IMR-90 (cell line): ENCODE measurements at regions not wholly inside any gene's neighbourhood (a gene's known extent, or its start where the extent isn't known, plus 50 kb on each side); places are given as distances from the start of the nearest gene placed in this dataset.

Experiments used
- ATAC-seq: fragments of 200-7000 bp; cut with Tn5 transposase; 2 replicates; pipeline ENCODE4 v1.9.1; 2020; ENCODE audit warnings: low read depth, mild to moderate bottlenecking, moderate library complexity
- BruUV-seq: library from RNA; stranded (reverse); fragments of 400-500 nt; replicated peaks from 2 replicates; lab custom pipeline; 2021; lab: Mats Ljungman, UMichigan
- CTCF ChIA-PET: fragments of 300-600 bp; formaldehyde crosslinking; extraction: SDS; loops from one replicate; lab custom pipeline; 2021; ENCODE audit warnings: antibody characterized with exemption; lab: Yijun Ruan, JAX
- POLR2A ChIA-PET: fragments of 300-600 bp; sonication (Branson Sonifier 250); formaldehyde crosslinking; loops from one replicate; lab custom pipeline; 2022; ENCODE audit warnings: antibody characterized with exemption; ENCODE audit not compliant: unreplicated experiment; lab: Charles Lee
- DNase-seq: peaks from one replicate; pipeline ENCODE4 v3.0.0; 2013
- H2AFZ ChIP-seq: replicated peaks from 2 replicates; pipeline ENCODE3; 2013; ENCODE audit warnings: low read length, mild to moderate bottlenecking; ENCODE audit not compliant: poor library complexity
- H2AK5ac ChIP-seq: 2 replicates; pipeline ENCODE4 v1.6.1; 2013; ENCODE audit warnings: low read depth, low read length, inconsistent platforms
- H2AK9ac ChIP-seq: replicated peaks from 2 replicates; pipeline ENCODE3; 2013; ENCODE audit warnings: mild to moderate bottlenecking, low read depth, low read length, moderate library complexity; ENCODE audit not compliant: poor library complexity
- H2BK120ac ChIP-seq: 2 replicates; pipeline ENCODE4 v1.6.1; 2013; ENCODE audit warnings: low read depth, low read length, inconsistent platforms
- H2BK15ac ChIP-seq: 3 replicates; pipeline ENCODE4 v1.6.1; 2013; ENCODE audit warnings: low read depth, low read length, inconsistent platforms
- H2BK20ac ChIP-seq: 2 replicates; pipeline ENCODE4 v1.6.1; 2013; ENCODE audit warnings: low read depth, mild to moderate bottlenecking, inconsistent platforms, low read length, moderate library complexity
- H2BK5ac ChIP-seq: 2 replicates; pipeline ENCODE4 v1.6.1; 2013; ENCODE audit warnings: mild to moderate bottlenecking, low read depth, low read length, inconsistent platforms; ENCODE audit not compliant: poor library complexity, severe bottlenecking
- H3K14ac ChIP-seq: replicated peaks from 2 replicates; pipeline ENCODE4 v1.6.1; 2013; ENCODE audit warnings: low read depth, low read length, inconsistent platforms
- H3K18ac ChIP-seq: 2 replicates; pipeline ENCODE4 v1.6.1; 2013; ENCODE audit warnings: low read depth, low read length, control low read depth
- H3K23ac ChIP-seq: 2 replicates; pipeline ENCODE4 v1.6.1; 2013; ENCODE audit warnings: low read depth, low read length, inconsistent platforms
- H3K27ac ChIP-seq: 2 replicates; pipeline ENCODE4 v1.5.1; 2013; ENCODE audit warnings: mild to moderate bottlenecking, control low read depth, low read length; ENCODE audit not compliant: insufficient read depth
- H3K27me3 ChIP-seq: 2 replicates; pipeline ENCODE4 v1.6.1; 2013; ENCODE audit warnings: low read length; ENCODE audit not compliant: control insufficient read depth, insufficient read depth
- H3K36me3 ChIP-seq: 2 replicates; pipeline ENCODE4 v1.6.1; 2013; ENCODE audit warnings: low read length, mixed read lengths; ENCODE audit not compliant: control insufficient read depth, insufficient read depth
- H3K4ac ChIP-seq: 2 replicates; pipeline ENCODE4 v1.6.1; 2013; ENCODE audit warnings: low read depth, low read length, inconsistent platforms
- H3K4me1 ChIP-seq: 2 replicates; pipeline ENCODE4 v1.6.1; 2013; ENCODE audit warnings: low read length, mixed read lengths; ENCODE audit not compliant: control insufficient read depth, insufficient read depth
- H3K4me2 ChIP-seq: 2 replicates; pipeline ENCODE4 v1.6.1; 2013; ENCODE audit warnings: low read depth, mild to moderate bottlenecking, control low read depth, low read length, moderate library complexity
- H3K4me3 ChIP-seq: 2 replicates; pipeline ENCODE4 v1.5.1; 2013; ENCODE audit warnings: low read depth, mild to moderate bottlenecking, control low read depth, low read length, moderate library complexity; ENCODE audit not compliant: insufficient read depth
- H3K56ac ChIP-seq: 2 replicates; pipeline ENCODE4 v1.6.1; 2013; ENCODE audit warnings: low read length, inconsistent platforms; ENCODE audit not compliant: insufficient read depth; ENCODE audit errors: extremely low read depth
- H3K79me1 ChIP-seq, 2 experiments: 2 replicates each; pipeline ENCODE4 v1.6.1; 2013; ENCODE audit warnings: low read length in 2 of 2, inconsistent platforms in 1 of 2, low read depth in 1 of 2
- H3K9ac ChIP-seq: 2 replicates; pipeline ENCODE4 v1.6.1; 2013; ENCODE audit warnings: low read depth, low read length, control low read depth
- H3K9me1 ChIP-seq: 2 replicates; pipeline ENCODE4 v1.6.1; 2013; ENCODE audit warnings: low read length, inconsistent platforms; ENCODE audit not compliant: insufficient read depth
- H3K9me3 ChIP-seq: 2 replicates; pipeline ENCODE4 v1.6.1; 2013; ENCODE audit warnings: low read length; ENCODE audit not compliant: control insufficient read depth, insufficient read depth
- H4K20me1 ChIP-seq: 2 replicates; pipeline ENCODE4 v1.6.1; 2013; ENCODE audit warnings: low read length, inconsistent platforms; ENCODE audit not compliant: insufficient read depth
- H4K5ac ChIP-seq: 2 replicates; pipeline ENCODE4 v1.6.1; 2013; ENCODE audit warnings: mild to moderate bottlenecking, low read depth, low read length, control low read depth
- H4K8ac ChIP-seq, 2 experiments: 2 replicates each; pipeline ENCODE4 v1.6.1; 2013; ENCODE audit warnings: low read depth in 2 of 2, low read length in 2 of 2, control low read depth in 1 of 2, inconsistent platforms in 1 of 2
- H4K91ac ChIP-seq: 2 replicates; pipeline ENCODE4 v1.6.1; 2013; ENCODE audit warnings: low read depth, low read length, inconsistent platforms; ENCODE audit not compliant: insufficient read depth
- CHD1 ChIP-seq: IDR thresholded peaks from 2 replicates; pipeline ENCODE4 v1.6.1; 2012; ENCODE audit warnings: low read depth, low read length, improper control_type of control experiment
- MAFK ChIP-seq: IDR thresholded peaks from 2 replicates; pipeline ENCODE4 v1.6.1; 2012; ENCODE audit warnings: low read depth, low read length, improper control_type of control experiment
- MAZ ChIP-seq: IDR thresholded peaks from 2 replicates; pipeline ENCODE4 v1.6.1; 2012; ENCODE audit warnings: low read depth, mild to moderate bottlenecking, low read length, improper control_type of control experiment, moderate library complexity, borderline replicate concordance
- MXI1 ChIP-seq: IDR thresholded peaks from 2 replicates; pipeline ENCODE4 v1.6.1; 2012; ENCODE audit warnings: low read depth, mild to moderate bottlenecking, low read length, moderate library complexity, borderline replicate concordance
- RAD21 ChIP-seq: IDR thresholded peaks from 2 replicates; pipeline ENCODE4 v1.6.1; 2012; ENCODE audit warnings: low read length, improper control_type of control experiment
- RFX5 ChIP-seq: IDR thresholded peaks from 2 replicates; pipeline ENCODE4 v1.8.0; 2012; ENCODE audit warnings: low read depth, mild to moderate bottlenecking, low read length, moderate library complexity
- WGBS, 2 experiments: methylation state at CpG; one replicate each; pipeline versions ENCODE4 v1.1.5 to v1.1.7; 2013; ENCODE audit warnings: missing lambda C conversion rate in 2 of 2; ENCODE audit not compliant: insufficient read length in 1 of 2; ENCODE audit errors: extremely low coverage in 2 of 2; 5-methylcytosine and 5-hydroxymethylcytosine counted together
- dilution Hi-C: fragments of 300-500 bp; cut with HindIII; formaldehyde crosslinking; loops from one replicate; pipeline ENCODE4 v1.14.3; 2018; ENCODE audit warnings: low sequenced_read_pairs; ENCODE audit not compliant: unreplicated experiment
- in situ Hi-C: fragments of 300-500 bp; cut with MboI; formaldehyde crosslinking; loops from 3 replicates; pipeline ENCODE4 v1.14.3; 2019; ENCODE audit warnings: low sequenced_read_pairs, inconsistent platforms, mixed read lengths
- intact Hi-C: fragments of 100-400 bp; cut with micrococcal nuclease; formaldehyde crosslinking; loops from 2 replicates; pipeline ENCODE4 v1.10.0; 2022
- TF ChIP-seq, protein P1 (sequence below): fragments of 150-350 bp; IDR thresholded peaks from 2 replicates; pipeline ENCODE4 v1.6.1; 2016; ENCODE audit warnings: low read depth, mild to moderate bottlenecking, low read length, moderate library complexity, borderline replicate concordance
- TF ChIP-seq, protein P2 (sequence below): conservative IDR thresholded peaks from 2 replicates; pipeline ENCODE4 v1.5.1; 2012; ENCODE audit warnings: mild to moderate bottlenecking, low read depth, low read length, improper control_type of control experiment

DNA sequence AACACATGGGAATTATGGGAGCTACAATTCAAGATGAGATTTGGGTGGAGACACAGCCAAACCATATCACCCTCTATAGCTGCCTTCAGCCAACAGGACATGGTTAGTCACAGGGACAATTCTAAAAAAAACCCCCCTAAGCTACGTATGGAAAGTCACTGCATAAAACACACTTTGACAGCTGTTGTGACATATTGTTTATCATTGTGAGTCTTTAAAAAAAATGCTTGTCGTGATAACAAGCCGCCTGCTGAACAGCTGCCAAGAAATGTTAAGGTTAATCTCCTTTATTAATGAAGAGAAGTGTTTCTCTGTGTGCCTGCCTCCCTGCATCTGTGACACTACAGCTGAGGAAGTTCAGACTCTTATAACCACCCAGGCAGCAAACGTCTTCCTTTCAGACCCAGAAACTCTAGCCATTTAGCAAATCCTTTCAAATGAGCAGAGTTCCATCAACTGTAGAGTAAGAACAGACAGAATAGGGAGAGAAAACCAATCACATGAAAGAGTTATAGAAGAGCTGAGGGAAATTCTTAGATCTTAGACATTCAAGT lies 1459.6 kb upstream of the TMEM132C start:
- H3K36me3 ChIP-seq, result no peaks in the 10 kb centered on the region
- no peak overlapping the region for H2BK20ac ChIP-seq
- no peaks in the 10 kb centered on the region for H3K27me3 ChIP-seq
- DNase-seq (no peak), ATAC-seq (no peak)
- no peak overlapping the region for H2AK5ac ChIP-seq
- no peak for TF ChIP-seq MAZ
- TF ChIP-seq MAFK, result no peak
- TF ChIP-seq, protein P1, sequence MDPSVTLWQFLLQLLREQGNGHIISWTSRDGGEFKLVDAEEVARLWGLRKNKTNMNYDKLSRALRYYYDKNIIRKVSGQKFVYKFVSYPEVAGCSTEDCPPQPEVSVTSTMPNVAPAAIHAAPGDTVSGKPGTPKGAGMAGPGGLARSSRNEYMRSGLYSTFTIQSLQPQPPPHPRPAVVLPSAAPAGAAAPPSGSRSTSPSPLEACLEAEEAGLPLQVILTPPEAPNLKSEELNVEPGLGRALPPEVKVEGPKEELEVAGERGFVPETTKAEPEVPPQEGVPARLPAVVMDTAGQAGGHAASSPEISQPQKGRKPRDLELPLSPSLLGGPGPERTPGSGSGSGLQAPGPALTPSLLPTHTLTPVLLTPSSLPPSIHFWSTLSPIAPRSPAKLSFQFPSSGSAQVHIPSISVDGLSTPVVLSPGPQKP, result no peak
- TF ChIP-seq, protein P2, sequence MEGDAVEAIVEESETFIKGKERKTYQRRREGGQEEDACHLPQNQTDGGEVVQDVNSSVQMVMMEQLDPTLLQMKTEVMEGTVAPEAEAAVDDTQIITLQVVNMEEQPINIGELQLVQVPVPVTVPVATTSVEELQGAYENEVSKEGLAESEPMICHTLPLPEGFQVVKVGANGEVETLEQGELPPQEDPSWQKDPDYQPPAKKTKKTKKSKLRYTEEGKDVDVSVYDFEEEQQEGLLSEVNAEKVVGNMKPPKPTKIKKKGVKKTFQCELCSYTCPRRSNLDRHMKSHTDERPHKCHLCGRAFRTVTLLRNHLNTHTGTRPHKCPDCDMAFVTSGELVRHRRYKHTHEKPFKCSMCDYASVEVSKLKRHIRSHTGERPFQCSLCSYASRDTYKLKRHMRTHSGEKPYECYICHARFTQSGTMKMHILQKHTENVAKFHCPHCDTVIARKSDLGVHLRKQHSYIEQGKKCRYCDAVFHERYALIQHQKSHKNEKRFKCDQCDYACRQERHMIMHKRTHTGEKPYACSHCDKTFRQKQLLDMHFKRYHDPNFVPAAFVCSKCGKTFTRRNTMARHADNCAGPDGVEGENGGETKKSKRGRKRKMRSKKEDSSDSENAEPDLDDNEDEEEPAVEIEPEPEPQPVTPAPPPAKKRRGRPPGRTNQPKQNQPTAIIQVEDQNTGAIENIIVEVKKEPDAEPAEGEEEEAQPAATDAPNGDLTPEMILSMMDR, result no peak
- TF ChIP-seq RFX5, result no peak
- no peak for TF ChIP-seq MXI1
- no peak for TF ChIP-seq RAD21
- no peak for TF ChIP-seq CHD1
- no peak overlapping the region for H3K4me2 ChIP-seq
- POLR2A ChIA-PET, result no interaction called here
- dilution Hi-C loops (no loop called here), intact Hi-C loops (no loop called here), in situ Hi-C loops (no loop called here)
- no peak overlapping the region for H3K27ac ChIP-seq
- no peaks in the 10 kb centered on the region for H3K79me1 ChIP-seq
- H3K9ac ChIP-seq, result no peak overlapping the region
- no peak overlapping the region for H2AK9ac ChIP-seq
- no peaks in the 10 kb centered on the region for H4K20me1 ChIP-seq
- CTCF ChIA-PET, result no interaction called here
- no peak overlapping the region for H4K5ac ChIP-seq
- H3K9me3 ChIP-seq, result peaks cover 15% of the 10 kb centered on the region
- no TSS peak for BruUV-seq
- no peak overlapping the region for H2BK120ac ChIP-seq
- H3K4ac ChIP-seq, result no peak overlapping the region
- H2BK15ac ChIP-seq, result no peak overlapping the region
- no peak overlapping the region for H3K23ac ChIP-seq
- H3K14ac ChIP-seq, result no peak overlapping the region
- H2AFZ ChIP-seq, result no peak overlapping the region
- H4K8ac ChIP-seq, result no peak overlapping the region
- no peaks in the 10 kb centered on the region for H3K4me1 ChIP-seq
- no peak overlapping the region for H3K56ac ChIP-seq
- no peak overlapping the region for H4K91ac ChIP-seq
- no peak overlapping the region for H3K18ac ChIP-seq
- no CpG with 5 or more reads among the region's 4 CpGs for WGBS, 2 experiments
- no peak overlapping the region for H2BK5ac ChIP-seq
- no peaks in the 10 kb centered on the region for H3K9me1 ChIP-seq
- no peak overlapping the region for H3K4me3 ChIP-seq
